Uterus (tissue), 2 donors: ENCODE measurements at regions not wholly inside any gene's neighbourhood (a gene's known extent, or its start where the extent isn't known, plus 50 kb on each side); places are given as distances from the start of the nearest gene placed in this dataset.
"Not testable (repeated sequence)": the region's sequence is repeated elsewhere in the genome, so short reads cannot be mapped to it uniquely, and the experiment has no call there.

Source experiments
- POLR2A ChIP-seq, 2 donors: fragments of 450-650 bp; IDR thresholded peaks; one replicate each; pipeline ENCODE4 v1.6.1; 2016; ENCODE audit warnings: antibody characterized with exemption in 2 of 2, mild to moderate bottlenecking in 1 of 2, moderate library complexity in 1 of 2
- TF ChIP-seq, protein P1 (sequence below), 4 experiments: fragments of 200-600 bp in 2 of 4; fragments of 450-650 bp in 2 of 4; sonication (generic) in 2 of 4; IDR thresholded peaks; one replicate each; pipeline ENCODE4 v1.5.1; 2016 to 2019; ENCODE audit warnings: antibody characterized with exemption in 4 of 4, mild to moderate bottlenecking in 2 of 4, moderate library complexity in 1 of 4

GRCh38 chrX:140138492-140138891, 173.2 kb upstream of the CXorf66 start:
- TF ChIP-seq, protein P1, sequence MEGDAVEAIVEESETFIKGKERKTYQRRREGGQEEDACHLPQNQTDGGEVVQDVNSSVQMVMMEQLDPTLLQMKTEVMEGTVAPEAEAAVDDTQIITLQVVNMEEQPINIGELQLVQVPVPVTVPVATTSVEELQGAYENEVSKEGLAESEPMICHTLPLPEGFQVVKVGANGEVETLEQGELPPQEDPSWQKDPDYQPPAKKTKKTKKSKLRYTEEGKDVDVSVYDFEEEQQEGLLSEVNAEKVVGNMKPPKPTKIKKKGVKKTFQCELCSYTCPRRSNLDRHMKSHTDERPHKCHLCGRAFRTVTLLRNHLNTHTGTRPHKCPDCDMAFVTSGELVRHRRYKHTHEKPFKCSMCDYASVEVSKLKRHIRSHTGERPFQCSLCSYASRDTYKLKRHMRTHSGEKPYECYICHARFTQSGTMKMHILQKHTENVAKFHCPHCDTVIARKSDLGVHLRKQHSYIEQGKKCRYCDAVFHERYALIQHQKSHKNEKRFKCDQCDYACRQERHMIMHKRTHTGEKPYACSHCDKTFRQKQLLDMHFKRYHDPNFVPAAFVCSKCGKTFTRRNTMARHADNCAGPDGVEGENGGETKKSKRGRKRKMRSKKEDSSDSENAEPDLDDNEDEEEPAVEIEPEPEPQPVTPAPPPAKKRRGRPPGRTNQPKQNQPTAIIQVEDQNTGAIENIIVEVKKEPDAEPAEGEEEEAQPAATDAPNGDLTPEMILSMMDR (IDR thresholded peaks at IDR 0.05), result not testable (repeated sequence)
- not testable (repeated sequence) for TF ChIP-seq POLR2A (IDR thresholded peaks at IDR 0.05)
